Left lung (tissue), 4 donors: ENCODE measurements at regions not wholly inside any gene's neighbourhood (a gene's known extent, or its start where the extent isn't known, plus 50 kb on each side); places are given as distances from the start of the nearest gene placed in this dataset.

ENCODE experiments used
- ATAC-seq: fragments of 200-7000 bp; cut with Tn5 transposase; one replicate; pipeline ENCODE4 v1.9.1; 2020; ENCODE audit warnings: moderate library complexity
- DNase-seq, 4 donors: peaks; one replicate each; pipeline ENCODE4 v3.0.0-alpha.2; 2013 to 2020
- H3K27ac ChIP-seq, 2 donors: fragments of 200-600 bp; sonication (generic) in 1 of 2; one replicate each; pipeline versions ENCODE4 v1.5.0 to v1.8.0; 2020 to 2021
- H3K27me3 ChIP-seq, 2 donors: fragments of 200-600 bp; sonication (generic) in 1 of 2; one replicate each; pipeline versions ENCODE4 v1.5.0 to v1.8.0; 2020 to 2021
- H3K36me3 ChIP-seq, 2 donors: fragments of 200-600 bp; sonication (generic) in 1 of 2; one replicate each; pipeline versions ENCODE4 v1.5.0 to v1.8.0; 2020 to 2021
- H3K4me1 ChIP-seq, 2 donors: fragments of 200-600 bp; one replicate each; pipeline ENCODE4 v1.8.0; 2021
- H3K4me3 ChIP-seq, 2 donors: fragments of 200-600 bp; sonication (generic) in 1 of 2; one replicate each; pipeline versions ENCODE4 v1.5.0 to v1.8.0; 2020 to 2021; ENCODE audit warnings: mild to moderate bottlenecking in 1 of 2
- H3K9me3 ChIP-seq, 2 donors: fragments of 200-600 bp; sonication (generic) in 1 of 2; one replicate each; pipeline versions ENCODE4 v1.5.0 to v1.8.0; 2020 to 2021
- CTCF ChIP-seq, 2 donors: fragments of 200-600 bp; sonication (generic) in 1 of 2; IDR thresholded peaks; one replicate each; pipeline versions ENCODE4 v1.5.0 to v1.8.0; 2021; ENCODE audit warnings: antibody characterized with exemption in 2 of 2
- intact Hi-C, 2 donors: fragments of 100-400 bp; cut with DNase I; formaldehyde crosslinking; loops; one replicate each; pipeline versions ENCODE4 v1.11.2 to v1.14.2; 2022
- donor health status: DM: no; HTN: yes; CAD: no.
- donor health status: DM: no; HTN: no; CAD: no.

GRCh38 chr13:68628994-68629393 lies 1398.9 kb upstream of the PCDH9 start:
- DNase-seq (no peak), ATAC-seq (no peak)
- no peaks in the 10 kb centered on the region for H3K36me3 ChIP-seq
- no peaks in the 10 kb centered on the region for H3K4me1 ChIP-seq
- H3K4me3 ChIP-seq: no peak overlapping the region
- H3K27ac ChIP-seq: no peak overlapping the region
- TF ChIP-seq CTCF (IDR thresholded peaks at IDR 0.05): no peak
- peaks cover 0 to 14% of the 10 kb centered on the region in 2 donors for H3K9me3 ChIP-seq
- intact Hi-C loops: no loop called here
- no peaks in the 10 kb centered on the region for H3K27me3 ChIP-seq

GRCh38 chr13:68627379-68627778 lies 1397.2 kb upstream of the PCDH9 start:
- H3K4me3 ChIP-seq: no peak overlapping the region
- no peak for TF ChIP-seq CTCF (IDR thresholded peaks at IDR 0.05)
- no peak for DNase-seq
- intact Hi-C loops: no loop called here
- H3K27me3 ChIP-seq: no peaks in the 10 kb centered on the region
- no peaks in the 10 kb centered on the region for H3K4me1 ChIP-seq
- ATAC-seq: no peak
- no peaks in the 10 kb centered on the region for H3K36me3 ChIP-seq
- peaks cover 0 to 10% of the 10 kb centered on the region in 2 donors for H3K9me3 ChIP-seq
- no peak overlapping the region for H3K27ac ChIP-seq

- TF ChIP-seq CTCF (IDR thresholded peaks at IDR 0.05): no peak
- intact Hi-C loops: no loop called here
Observed at GRCh38 chr13:68616600-68617222, 1386.6 kb upstream of the PCDH9 start.

GRCh38 chr13:68609661-68610060 lies 1379.5 kb upstream of the PCDH9 start:
- no peak for TF ChIP-seq CTCF (IDR thresholded peaks at IDR 0.05)
- Histone ChIP-seq H3K4me3 (no peak overlapping the region), H3K36me3 (no peaks in the 10 kb centered on the region), H3K4me1 (no peaks in the 10 kb centered on the region), H3K9me3 (peaks cover 0 to 4% of the 10 kb centered on the region in 2 donors), H3K27ac (no peak overlapping the region), H3K27me3 (no peaks in the 10 kb centered on the region)
- ATAC-seq: no peak
- no peak for DNase-seq
- intact Hi-C loops: no loop called here

More at GRCh38 chr13:68616600-68617222, 1386.6 kb upstream of the PCDH9 start:
- no peak overlapping the region for H3K4me3 ChIP-seq
- DNase-seq (peak in 1 of 4 donors; percentile 8), ATAC-seq (no peak)
- no peaks in the 10 kb centered on the region for H3K36me3 ChIP-seq
- H3K4me1 ChIP-seq: no peaks in the 10 kb centered on the region
- peaks cover 0 to 14% of the 10 kb centered on the region in 2 donors for H3K9me3 ChIP-seq
- no peak overlapping the region for H3K27ac ChIP-seq
- no peaks in the 10 kb centered on the region for H3K27me3 ChIP-seq

GRCh38 chr13:68608147-68608546 lies 1378.0 kb upstream of the PCDH9 start:
- no peak for DNase-seq

More at GRCh38 chr13:68608147-68608546, 1378.0 kb upstream of the PCDH9 start:
- Histone ChIP-seq H3K4me1 (no peaks in the 10 kb centered on the region), H3K27me3 (no peaks in the 10 kb centered on the region), H3K9me3 (peaks cover 0 to 4% of the 10 kb centered on the region in 2 donors), H3K36me3 (no peaks in the 10 kb centered on the region), H3K4me3 (no peak overlapping the region), H3K27ac (no peak overlapping the region)
- ATAC-seq: no peak
- TF ChIP-seq CTCF (IDR thresholded peaks at IDR 0.05): no peak
- intact Hi-C loops: no loop called here
